ENCODE measurements at regions not wholly inside any gene's neighbourhood (a gene's known extent, or its start where the extent isn't known, plus 50 kb on each side); places are given as distances from the start of the nearest gene placed in this dataset.

DNA sequence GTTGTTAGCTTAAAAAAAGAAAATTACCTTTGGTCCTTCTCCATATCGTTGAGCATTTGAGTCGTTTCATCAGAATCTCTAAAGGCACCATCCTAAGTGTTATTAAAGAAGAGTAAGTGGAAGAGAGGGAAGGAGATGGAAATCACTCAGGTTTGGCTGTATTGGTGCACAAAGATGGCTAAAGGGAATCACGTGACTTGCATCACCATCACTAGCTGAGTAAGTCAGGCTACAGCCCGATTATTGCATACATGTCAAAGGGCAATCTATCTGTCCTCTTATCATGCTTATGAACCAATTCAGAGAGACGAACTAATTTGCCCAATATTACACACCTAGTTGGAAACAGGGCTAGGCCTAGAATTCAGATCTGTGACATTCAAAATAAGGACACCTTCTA lies 137.6 kb downstream of the CMPK2 start:
- no peak for DNase-seq
- H3K27ac Mint-ChIP-seq: no peak overlapping the region
- CTCF ChIA-PET: no interaction called here
- POLR2A ChIA-PET: no interaction called here
- H3K27me3 Mint-ChIP-seq: peaks cover 1% of the 10 kb centered on the region
- H3K4me1 Mint-ChIP-seq: no peaks in the 10 kb centered on the region
- no peaks in the 10 kb centered on the region for H3K36me3 Mint-ChIP-seq (ENCODE audit: low read depth)
- H3K4me3 Mint-ChIP-seq: no peak overlapping the region
- no peaks in the 10 kb centered on the region for H3K9me3 Mint-ChIP-seq

- ChIA-PET CTCF (no interaction called here), POLR2A (no interaction called here)
- Mint-ChIP-seq H3K36me3 (ENCODE audit: low read depth) (no peaks in the 10 kb centered on the region), H3K4me1 (no peaks in the 10 kb centered on the region), H3K27me3 (peaks cover 4% of the 10 kb centered on the region), H3K9me3 (no peaks in the 10 kb centered on the region), H3K4me3 (no peak overlapping the region), H3K27ac (no peak overlapping the region)
- DNase-seq: no peak
Measured at GRCh38 chr2:6730003-6730402, 135.7 kb downstream of the CMPK2 start.

DNA sequence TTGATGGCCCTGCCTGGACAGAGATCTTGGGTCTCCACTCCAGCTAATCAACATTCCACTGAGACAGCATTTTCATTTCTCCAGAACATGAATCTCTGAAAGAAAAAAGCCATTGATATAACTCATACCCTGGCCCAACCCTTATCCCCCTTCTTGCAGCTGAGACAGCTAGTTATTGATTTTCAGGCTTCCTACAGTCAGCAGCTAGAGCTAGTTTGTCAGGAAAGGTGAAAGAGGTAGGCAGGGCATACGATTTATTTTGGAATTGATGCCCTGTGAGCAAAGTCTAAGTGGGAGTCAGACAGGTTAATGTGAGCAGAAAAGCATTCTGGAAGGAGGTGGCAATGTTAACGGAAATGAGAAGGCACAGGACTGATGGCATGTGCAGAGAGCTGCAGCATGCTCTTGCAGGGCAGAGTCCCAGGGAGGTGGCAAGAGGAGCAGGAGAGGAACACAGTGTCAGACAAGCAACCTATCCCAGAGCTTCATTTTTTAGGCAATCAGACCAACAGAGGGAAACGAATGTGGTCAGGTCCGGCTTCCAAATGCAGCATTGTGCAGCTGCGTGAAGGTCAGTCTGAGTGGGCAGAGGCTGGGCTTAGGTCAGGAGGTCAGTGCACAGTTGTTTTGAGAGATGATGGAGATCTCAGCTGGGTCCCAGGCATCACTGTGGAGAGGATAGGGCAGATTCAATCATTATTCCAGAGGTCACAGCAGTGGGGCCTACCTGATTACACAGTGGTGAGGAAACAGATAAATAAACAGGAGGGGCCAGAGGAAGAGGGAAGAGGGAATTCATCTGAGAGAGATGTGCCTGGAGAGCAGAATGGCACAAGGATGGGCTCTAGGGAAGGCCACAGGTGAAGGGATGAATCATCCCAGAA lies 134.8 kb downstream of the CMPK2 start:
- Mint-ChIP-seq H3K36me3 (ENCODE audit: low read depth) (no peaks in the 10 kb centered on the region), H3K27me3 (peaks cover 2% of the 10 kb centered on the region), H3K9me3 (no peaks in the 10 kb centered on the region), H3K4me3 (no peak overlapping the region), H3K27ac (no peak overlapping the region), H3K4me1 (no peaks in the 10 kb centered on the region)
- DNase-seq: no peak
- ChIA-PET POLR2A (no interaction called here), CTCF (no interaction called here)

DNA sequence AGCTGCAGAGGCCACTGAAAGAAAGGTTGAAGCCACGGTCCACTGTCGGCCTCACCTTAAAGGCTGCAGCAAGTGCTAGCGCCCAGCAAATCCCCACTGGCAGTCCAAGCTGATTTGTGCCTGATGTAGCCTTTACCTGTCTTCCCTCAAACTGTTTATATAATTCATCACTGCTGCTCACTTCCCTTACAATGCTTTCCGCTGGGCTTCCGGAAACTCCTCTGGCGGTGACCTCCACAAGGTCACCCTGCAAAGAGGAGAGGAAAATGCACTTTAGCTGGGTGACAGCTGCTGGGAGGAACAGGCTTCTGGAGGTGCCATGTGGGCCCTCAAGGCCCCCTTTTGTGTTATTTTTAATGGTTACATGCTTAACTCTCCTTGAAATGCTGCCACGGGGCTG lies 126.2 kb downstream of the CMPK2 start:
- Mint-ChIP-seq H3K9me3 (no peaks in the 10 kb centered on the region), H3K4me1 (no peaks in the 10 kb centered on the region), H3K27ac (no peak overlapping the region), H3K27me3 (no peaks in the 10 kb centered on the region), H3K36me3 (ENCODE audit: low read depth) (no peaks in the 10 kb centered on the region), H3K4me3 (no peak overlapping the region)
- CTCF ChIA-PET: no interaction called here
- DNase-seq: no peak
- POLR2A ChIA-PET: no interaction called here

- H3K4me1 Mint-ChIP-seq: no peaks in the 10 kb centered on the region
- no peak overlapping the region for H3K27ac Mint-ChIP-seq
- no peak overlapping the region for H3K4me3 Mint-ChIP-seq
- peaks cover 5% of the 10 kb centered on the region for H3K27me3 Mint-ChIP-seq
- DNase-seq: no peak
- H3K36me3 Mint-ChIP-seq (ENCODE audit: low read depth): no peaks in the 10 kb centered on the region
- CTCF ChIA-PET: no interaction called here
- no peaks in the 10 kb centered on the region for H3K9me3 Mint-ChIP-seq
- POLR2A ChIA-PET: no interaction called here
Measured at GRCh38 chr2:6741229-6741628, 124.5 kb downstream of the CMPK2 start.

DNA sequence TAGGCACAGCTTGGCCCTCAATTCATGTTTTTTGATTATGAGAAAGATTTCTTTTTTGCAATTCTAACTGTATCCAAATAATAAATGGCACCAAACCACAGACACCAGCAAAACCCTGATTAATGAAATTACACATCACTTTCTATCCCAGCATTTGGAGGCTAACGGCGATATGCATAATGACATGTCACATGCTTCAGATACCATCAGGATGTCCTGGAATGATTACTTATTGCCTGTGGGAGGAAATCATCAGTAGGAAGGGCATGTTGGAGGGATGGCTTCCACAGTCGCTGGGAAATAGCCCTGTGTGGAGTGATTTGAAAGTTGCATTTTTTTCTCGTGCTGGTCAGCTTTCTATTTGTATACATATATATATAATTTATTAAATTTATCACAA lies 121.7 kb downstream of the CMPK2 start:
- no peaks in the 10 kb centered on the region for H3K9me3 Mint-ChIP-seq
- H3K27ac Mint-ChIP-seq: no peak overlapping the region
- ChIA-PET CTCF (no interaction called here), POLR2A (no interaction called here)
- DNase-seq: no peak
- peaks cover 8% of the 10 kb centered on the region for H3K27me3 Mint-ChIP-seq
- no peaks in the 10 kb centered on the region for H3K36me3 Mint-ChIP-seq (ENCODE audit: low read depth)
- no peaks in the 10 kb centered on the region for H3K4me1 Mint-ChIP-seq
- no peak overlapping the region for H3K4me3 Mint-ChIP-seq

GRCh38 chr2:6747433-6747832 lies 118.3 kb downstream of the CMPK2 start:
- H3K9me3 Mint-ChIP-seq: no peaks in the 10 kb centered on the region
- DNase-seq: no peak
- CTCF ChIA-PET: interaction anchor here (0.7 kb wide), 1 partner anchor 26 kb away, joined by 4 read pairs; no protein-coding TSS in a partner anchor
- no peak overlapping the region for H3K27ac Mint-ChIP-seq
- POLR2A ChIA-PET: no interaction called here
- H3K27me3 Mint-ChIP-seq: peaks cover 8% of the 10 kb centered on the region
- H3K36me3 Mint-ChIP-seq (ENCODE audit: low read depth): no peaks in the 10 kb centered on the region
- H3K4me1 Mint-ChIP-seq: no peaks in the 10 kb centered on the region
- no peak overlapping the region for H3K4me3 Mint-ChIP-seq

DNA sequence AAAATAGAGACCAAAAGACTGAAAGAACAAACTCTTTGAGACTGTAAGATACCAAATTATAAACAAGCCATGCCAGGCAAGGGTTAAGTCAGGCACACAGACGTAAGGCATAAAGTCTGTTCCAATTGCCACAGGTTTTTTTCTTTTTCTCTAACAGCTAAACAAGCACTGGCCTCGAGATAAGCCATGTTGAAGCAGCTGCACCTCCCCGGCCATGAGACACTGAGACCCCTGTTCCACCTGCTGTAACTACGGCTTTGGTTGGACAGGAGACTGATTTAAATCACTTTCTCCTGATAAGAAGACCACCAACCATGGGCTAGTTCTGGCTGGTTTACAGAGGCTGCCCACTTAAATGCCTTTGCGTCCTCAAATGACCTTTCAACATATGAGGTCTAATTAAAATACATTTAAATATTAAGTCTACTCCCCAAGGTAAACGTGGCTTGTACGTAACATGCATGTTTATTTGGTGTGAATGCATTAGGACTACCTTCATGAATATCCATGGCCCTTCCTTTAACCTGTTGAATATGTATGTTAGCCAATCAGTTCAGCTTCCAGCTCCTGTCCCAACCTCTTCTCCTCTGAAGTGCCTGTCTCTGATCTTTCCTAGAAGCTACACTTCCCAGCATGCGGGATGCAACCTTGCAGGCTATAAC lies 117.2 kb downstream of the CMPK2 start:
- ChIA-PET CTCF (no interaction called here), POLR2A (no interaction called here)
- no peaks in the 10 kb centered on the region for H3K36me3 Mint-ChIP-seq (ENCODE audit: low read depth)
- peaks cover 10% of the 10 kb centered on the region for H3K27me3 Mint-ChIP-seq
- no peak for DNase-seq
- no peak overlapping the region for H3K27ac Mint-ChIP-seq
- H3K4me3 Mint-ChIP-seq: no peak overlapping the region
- no peaks in the 10 kb centered on the region for H3K9me3 Mint-ChIP-seq
- no peaks in the 10 kb centered on the region for H3K4me1 Mint-ChIP-seq

- DNase-seq: no peak
- no peaks in the 10 kb centered on the region for H3K36me3 Mint-ChIP-seq (ENCODE audit: low read depth)
- no peaks in the 10 kb centered on the region for H3K9me3 Mint-ChIP-seq
- peaks cover 11% of the 10 kb centered on the region for H3K27me3 Mint-ChIP-seq
- H3K4me3 Mint-ChIP-seq: no peak overlapping the region
- no peak overlapping the region for H3K27ac Mint-ChIP-seq
- CTCF ChIA-PET: no interaction called here
- H3K4me1 Mint-ChIP-seq: no peaks in the 10 kb centered on the region
- POLR2A ChIA-PET: no interaction called here
Measured at GRCh38 chr2:6749962-6750361, 115.7 kb downstream of the CMPK2 start.

GRCh38 chr2:6750411-6751158 lies 115.1 kb downstream of the CMPK2 start:
- no peaks in the 10 kb centered on the region for H3K36me3 Mint-ChIP-seq (ENCODE audit: low read depth)
- no peak overlapping the region for H3K4me3 Mint-ChIP-seq
- peaks cover 10% of the 10 kb centered on the region for H3K27me3 Mint-ChIP-seq
- DNase-seq: no peak
- no peaks in the 10 kb centered on the region for H3K4me1 Mint-ChIP-seq
- CTCF ChIA-PET: no interaction called here
- POLR2A ChIA-PET: no interaction called here
- H3K27ac Mint-ChIP-seq: no peak overlapping the region
- no peaks in the 10 kb centered on the region for H3K9me3 Mint-ChIP-seq

GRCh38 chr2:6754419-6754818 lies 111.3 kb downstream of the CMPK2 start:
- H3K27me3 Mint-ChIP-seq: peaks cover 6% of the 10 kb centered on the region
- no peaks in the 10 kb centered on the region for H3K9me3 Mint-ChIP-seq
- CTCF ChIA-PET: interaction anchor here (1.0 kb wide), 1 partner anchor 19 kb away, joined by 5 read pairs; no protein-coding TSS in a partner anchor
- H3K36me3 Mint-ChIP-seq (ENCODE audit: low read depth): no peaks in the 10 kb centered on the region
- H3K27ac Mint-ChIP-seq: no peak overlapping the region
- H3K4me3 Mint-ChIP-seq: no peak overlapping the region
- H3K4me1 Mint-ChIP-seq: no peaks in the 10 kb centered on the region
- DNase-seq: no peak
- POLR2A ChIA-PET: no interaction called here

GRCh38 chr2:6755456-6755855 lies 110.3 kb downstream of the CMPK2 start:
- CTCF ChIA-PET: interaction anchor here (1.0 kb wide), 1 partner anchor 18 kb away, joined by 5 read pairs; no protein-coding TSS in a partner anchor

DNA sequence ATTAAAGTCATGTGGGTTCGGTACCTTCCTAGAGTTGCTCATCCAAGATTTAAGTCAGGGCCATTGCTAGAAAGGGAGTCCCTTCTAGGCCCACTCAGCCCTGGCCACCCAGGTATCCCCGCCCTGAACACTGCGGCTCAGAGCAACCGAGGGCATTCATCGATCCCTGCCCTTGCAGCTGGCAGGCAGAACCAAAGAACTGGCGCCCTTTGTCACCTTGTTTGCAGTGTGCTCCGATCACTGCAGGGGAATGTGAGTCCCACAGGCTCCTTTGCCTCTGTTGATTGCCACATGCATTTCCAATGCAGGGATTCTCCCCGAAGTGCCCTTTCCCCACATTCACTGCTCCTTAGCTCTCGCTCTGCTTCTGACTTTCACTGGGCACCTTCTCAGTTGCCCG lies 108.5 kb downstream of the CMPK2 start:
- no peaks in the 10 kb centered on the region for H3K9me3 Mint-ChIP-seq
- H3K4me1 Mint-ChIP-seq: no peaks in the 10 kb centered on the region
- no peaks in the 10 kb centered on the region for H3K36me3 Mint-ChIP-seq (ENCODE audit: low read depth)
- ChIA-PET CTCF (interaction anchor here (1.3 kb wide), 1 partner anchor 15 kb away, joined by 5 read pairs; no protein-coding TSS in a partner anchor), POLR2A (no interaction called here)
- H3K4me3 Mint-ChIP-seq: no peak overlapping the region
- H3K27ac Mint-ChIP-seq: no peak overlapping the region
- peaks cover 6% of the 10 kb centered on the region for H3K27me3 Mint-ChIP-seq
- no peak for DNase-seq

More at GRCh38 chr2:6755456-6755855, 110.3 kb downstream of the CMPK2 start:
- H3K4me3 Mint-ChIP-seq: no peak overlapping the region
- H3K27me3 Mint-ChIP-seq: peaks cover 6% of the 10 kb centered on the region
- no peak for DNase-seq
- POLR2A ChIA-PET: no interaction called here
- no peaks in the 10 kb centered on the region for H3K36me3 Mint-ChIP-seq (ENCODE audit: low read depth)
- no peak overlapping the region for H3K27ac Mint-ChIP-seq
- H3K4me1 Mint-ChIP-seq: no peaks in the 10 kb centered on the region
- H3K9me3 Mint-ChIP-seq: no peaks in the 10 kb centered on the region
